Esophagus muscularis mucosa (tissue), 4 donors: ENCODE measurements at regions not wholly inside any gene's neighbourhood (a gene's known extent, or its start where the extent isn't known, plus 50 kb on each side); places are given as distances from the start of the nearest gene placed in this dataset.

ENCODE experiments used
- DNase-seq: peaks from one replicate; pipeline ENCODE4 v3.0.0-alpha.2; 2017; ENCODE audit errors: extremely low spot score
- H3K27ac ChIP-seq, 4 donors: fragments of 200-600 bp; sonication (generic); replicated peaks in 1 of 4; 1 replicate in 3 of 4; 2 replicates in 1 of 4; pipeline ENCODE4 v1.5.1; 2016 to 2019; ENCODE audit warnings: mild to moderate bottlenecking in 1 of 4
- H3K27me3 ChIP-seq, 4 donors: fragments of 200-600 bp; sonication (generic); one replicate each; pipeline versions ENCODE4 v1.5.1 to v1.6.0; 2016 to 2019
- H3K36me3 ChIP-seq, 4 donors: fragments of 200-600 bp; sonication (generic); one replicate each; pipeline ENCODE4 v1.5.1; 2016 to 2019
- H3K4me1 ChIP-seq, 4 donors: fragments of 200-600 bp; sonication (generic); one replicate each; pipeline ENCODE4 v1.5.1; 2016 to 2019
- H3K4me3 ChIP-seq, 4 donors: fragments of 200-600 bp; sonication (generic); 1 replicate in 2 of 4; 2 replicates in 2 of 4; pipeline ENCODE4 v1.5.1; 2016 to 2019; ENCODE audit warnings: mild to moderate bottlenecking in 4 of 4, moderate library complexity in 1 of 4
- H3K9me3 ChIP-seq, 4 donors: fragments of 200-600 bp; sonication (generic); 1 replicate in 3 of 4; 2 replicates in 1 of 4; pipeline ENCODE4 v1.5.1; 2016 to 2019
- CTCF ChIP-seq, 3 experiments: fragments of 200-600 bp in 2 of 3; fragments of 450-650 bp in 1 of 3; sonication (generic) in 2 of 3; IDR thresholded peaks; one replicate each; pipeline ENCODE4 v1.5.1; 2017 to 2019; ENCODE audit warnings: antibody characterized with exemption in 3 of 3, mild to moderate bottlenecking in 2 of 3, moderate library complexity in 1 of 3
- EP300 ChIP-seq: sonication (generic); formaldehyde crosslinking; IDR thresholded peaks from one replicate; pipeline ENCODE4 v1.6.1; 2017; ENCODE audit warnings: antibody characterized with exemption
- POLR2A ChIP-seq: fragments of 450-650 bp; IDR thresholded peaks from one replicate; pipeline ENCODE4 v1.6.1; 2017; ENCODE audit warnings: antibody characterized with exemption, moderate library complexity, mild to moderate bottlenecking, low read depth
- POLR2AphosphoS5 ChIP-seq, 2 donors: sonication (generic); formaldehyde crosslinking; IDR thresholded peaks; one replicate each; pipeline ENCODE4 v1.6.1; 2017; ENCODE audit warnings: antibody characterized with exemption in 2 of 2
- WGBS: methylation state at CpG from one replicate; pipeline ENCODE4 v1.1.5; 2018; 5-methylcytosine and 5-hydroxymethylcytosine counted together
- intact Hi-C: fragments of 100-400 bp; cut with DNase I; formaldehyde crosslinking; loops from one replicate; pipeline ENCODE4 v1.15.1; 2023

- Histone ChIP-seq H3K4me1 (no peaks in the 10 kb centered on the region), H3K36me3 (no peaks in the 10 kb centered on the region), H3K9me3 (no peaks in the 10 kb centered on the region), H3K27ac (no peak overlapping the region), H3K27me3 (no peaks in the 10 kb centered on the region), H3K4me3 (no peak overlapping the region)
- intact Hi-C loops = no loop called here
- no peak for TF ChIP-seq POLR2AphosphoS5 (IDR thresholded peaks at IDR 0.05)
- TF ChIP-seq CTCF (IDR thresholded peaks at IDR 0.05) = no peak
- no peak for TF ChIP-seq EP300
- TF ChIP-seq POLR2A = no peak
- no peak for DNase-seq
- 80% methylated on average over 3 of the region's 3 CpGs for WGBS
Observed at GRCh38 chr1:99407018-99407417, 142.7 kb downstream of the PLPPR4 start.

- Histone ChIP-seq H3K4me1 (peaks cover 0 to 7% (median 0%) of the 10 kb centered on the region in 4 donors), H3K27ac (no peak overlapping the region), H3K4me3 (no peak overlapping the region), H3K9me3 (peaks cover 0 to 4% (median 0%) of the 10 kb centered on the region in 4 donors), H3K27me3 (no peaks in the 10 kb centered on the region), H3K36me3 (no peaks in the 10 kb centered on the region)
- intact Hi-C loops = no loop called here
- no peak for DNase-seq
- 72% methylated on average over 3 of the region's 3 CpGs for WGBS
- TF ChIP-seq POLR2A (no peak), POLR2AphosphoS5 (IDR thresholded peaks at IDR 0.05) (no peak), CTCF (IDR thresholded peaks at IDR 0.05) (no peak), EP300 (no peak)
Observed at GRCh38 chr1:99424087-99424486, 159.8 kb downstream of the PLPPR4 start.

GRCh38 chr1:99429754-99430153 lies 165.5 kb downstream of the PLPPR4 start:
- no peaks in the 10 kb centered on the region for H3K36me3 ChIP-seq
- 87% methylated on average over 1 of the region's 1 CpG for WGBS
- H3K4me1 ChIP-seq = peaks cover 0 to 7% (median 0%) of the 10 kb centered on the region in 4 donors
- no peaks in the 10 kb centered on the region for H3K27me3 ChIP-seq
- intact Hi-C loops = no loop called here
- H3K9me3 ChIP-seq = peaks cover 0 to 4% (median 0%) of the 10 kb centered on the region in 4 donors
- no peak overlapping the region for H3K4me3 ChIP-seq
- DNase-seq = no peak
- no peak overlapping the region for H3K27ac ChIP-seq
- TF ChIP-seq POLR2A (no peak), EP300 (no peak), POLR2AphosphoS5 (IDR thresholded peaks at IDR 0.05) (no peak), CTCF (IDR thresholded peaks at IDR 0.05) (no peak)

- intact Hi-C loops = no loop called here
- no peak overlapping the region for H3K4me3 ChIP-seq
- H3K27ac ChIP-seq = no peak overlapping the region
- no peaks in the 10 kb centered on the region for H3K4me1 ChIP-seq
- TF ChIP-seq POLR2A (no peak), POLR2AphosphoS5 (IDR thresholded peaks at IDR 0.05) (no peak), EP300 (no peak), CTCF (IDR thresholded peaks at IDR 0.05) (no peak)
- no peaks in the 10 kb centered on the region for H3K36me3 ChIP-seq
- no peaks in the 10 kb centered on the region for H3K9me3 ChIP-seq
- WGBS = 93% methylated on average over 4 of the region's 4 CpGs
- DNase-seq = no peak
- no peaks in the 10 kb centered on the region for H3K27me3 ChIP-seq
Observed at GRCh38 chr1:99438656-99439230, 174.5 kb downstream of the PLPPR4 start.
